ENCODE measurements at regions not wholly inside any gene's neighbourhood (a gene's known extent, or its start where the extent isn't known, plus 50 kb on each side); places are given as distances from the start of the nearest gene placed in this dataset.

- no peak overlapping the region for H3K4me3 ChIP-seq (ENCODE audit: low read length)
- no peaks in the 10 kb centered on the region for H3K9me3 ChIP-seq (ENCODE audit: insufficient read depth, low read depth, low read length)
- H3K27ac ChIP-seq (ENCODE audit: low read length): no peak overlapping the region
- no peaks in the 10 kb centered on the region for H3K36me3 ChIP-seq (ENCODE audit: insufficient read depth, low read depth, low read length)
- no peaks in the 10 kb centered on the region for H3K4me1 ChIP-seq (ENCODE audit: insufficient read depth, low read length)
- no peaks in the 10 kb centered on the region for H3K27me3 ChIP-seq (ENCODE audit: insufficient read depth, low read length)
- no peak overlapping the region for H3K9ac ChIP-seq (ENCODE audit: low read depth, low read length)
Observed at GRCh38 chr16:55214974-55215494, 109.0 kb upstream of the IRX6 start.

DNA sequence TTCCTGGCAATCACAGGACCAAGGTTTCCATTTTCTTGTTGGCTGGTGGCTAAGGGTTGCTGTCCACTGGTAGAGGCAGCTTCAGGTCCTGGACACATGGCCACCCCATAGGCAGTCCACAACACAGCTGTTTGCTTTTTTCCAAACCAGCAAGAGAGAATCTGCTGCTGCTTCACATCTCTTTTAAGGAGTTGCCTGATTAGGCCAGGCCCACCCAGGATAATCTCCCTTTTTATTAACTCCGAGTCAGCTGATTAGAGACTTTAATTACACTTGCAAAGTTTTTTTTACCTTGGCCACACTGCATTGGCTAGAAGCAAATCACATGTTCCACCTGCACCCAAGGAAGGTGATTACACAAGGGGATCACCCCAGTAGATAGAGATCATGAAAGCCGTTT, 106.6 kb upstream of the IRX6 start:
- Histone ChIP-seq H3K4me3 (ENCODE audit: low read length) (no peak overlapping the region), H3K9me3 (ENCODE audit: insufficient read depth, low read depth, low read length) (no peaks in the 10 kb centered on the region), H3K27ac (ENCODE audit: low read length) (no peak overlapping the region), H3K36me3 (ENCODE audit: insufficient read depth, low read depth, low read length) (no peaks in the 10 kb centered on the region), H3K4me1 (ENCODE audit: insufficient read depth, low read length) (no peaks in the 10 kb centered on the region), H3K9ac (ENCODE audit: low read depth, low read length) (no peak overlapping the region), H3K27me3 (ENCODE audit: insufficient read depth, low read length) (no peaks in the 10 kb centered on the region)

DNA sequence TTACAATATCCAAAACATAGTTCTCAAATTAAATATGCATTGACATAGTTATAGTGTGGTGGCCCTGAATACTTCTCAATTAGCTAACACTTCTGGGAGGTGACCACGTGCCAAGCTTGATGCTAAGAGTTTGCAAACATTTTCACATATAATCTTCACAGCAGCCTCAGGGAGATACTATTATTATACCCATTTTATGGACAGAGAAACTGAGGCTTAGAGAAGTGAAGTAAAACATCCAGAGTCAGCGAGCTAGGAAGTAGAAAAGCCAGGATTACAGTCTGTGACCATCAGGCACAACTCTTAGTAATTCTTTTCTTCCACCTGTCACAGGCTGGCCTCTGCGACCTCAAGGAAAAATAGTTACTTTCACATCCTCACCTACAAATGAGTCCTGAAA, 102.2 kb upstream of the IRX6 start:
- Histone ChIP-seq H3K27me3 (ENCODE audit: insufficient read depth, low read length) (no peaks in the 10 kb centered on the region), H3K9me3 (ENCODE audit: insufficient read depth, low read depth, low read length) (peaks cover 14% of the 10 kb centered on the region), H3K9ac (ENCODE audit: low read depth, low read length) (no peak overlapping the region), H3K27ac (ENCODE audit: low read length) (no peak overlapping the region), H3K4me1 (ENCODE audit: insufficient read depth, low read length) (no peaks in the 10 kb centered on the region), H3K4me3 (ENCODE audit: low read length) (no peak overlapping the region), H3K36me3 (ENCODE audit: insufficient read depth, low read depth, low read length) (no peaks in the 10 kb centered on the region)

DNA sequence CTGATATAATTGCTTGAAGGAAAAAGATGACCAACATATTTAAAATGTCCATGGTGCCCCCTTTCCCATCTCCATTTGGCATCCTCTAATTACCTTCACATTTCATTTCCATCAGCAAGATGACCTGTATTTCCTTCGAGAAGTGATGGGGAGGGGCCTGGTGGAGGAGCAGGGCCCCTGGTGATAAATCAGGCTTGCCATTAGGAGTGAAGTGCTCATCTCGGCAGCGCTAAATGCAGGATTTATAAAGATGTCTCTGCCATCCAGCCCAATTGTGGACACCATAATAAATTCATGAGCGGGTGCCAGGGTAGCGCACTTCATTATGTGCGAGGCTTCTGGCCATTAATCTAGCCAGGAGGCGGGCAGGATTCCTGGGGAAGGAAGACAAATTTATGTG, 101.5 kb upstream of the IRX6 start:
- Histone ChIP-seq H3K27me3 (ENCODE audit: insufficient read depth, low read length) (no peaks in the 10 kb centered on the region), H3K4me3 (ENCODE audit: low read length) (no peak overlapping the region), H3K9me3 (ENCODE audit: insufficient read depth, low read depth, low read length) (peaks cover 14% of the 10 kb centered on the region), H3K36me3 (ENCODE audit: insufficient read depth, low read depth, low read length) (no peaks in the 10 kb centered on the region), H3K4me1 (ENCODE audit: insufficient read depth, low read length) (no peaks in the 10 kb centered on the region), H3K27ac (ENCODE audit: low read length) (no peak overlapping the region), H3K9ac (ENCODE audit: low read depth, low read length) (no peak overlapping the region)

- Histone ChIP-seq H3K4me1 (ENCODE audit: insufficient read depth, low read length) (no peaks in the 10 kb centered on the region), H3K36me3 (ENCODE audit: insufficient read depth, low read depth, low read length) (no peaks in the 10 kb centered on the region), H3K9ac (ENCODE audit: low read depth, low read length) (no peak overlapping the region), H3K4me3 (ENCODE audit: low read length) (no peak overlapping the region), H3K27me3 (ENCODE audit: insufficient read depth, low read length) (no peaks in the 10 kb centered on the region), H3K27ac (ENCODE audit: low read length) (no peak overlapping the region), H3K9me3 (ENCODE audit: insufficient read depth, low read depth, low read length) (peaks cover 14% of the 10 kb centered on the region)
Observed at GRCh38 chr16:55225972-55226542, 97.9 kb upstream of the IRX6 start.

DNA sequence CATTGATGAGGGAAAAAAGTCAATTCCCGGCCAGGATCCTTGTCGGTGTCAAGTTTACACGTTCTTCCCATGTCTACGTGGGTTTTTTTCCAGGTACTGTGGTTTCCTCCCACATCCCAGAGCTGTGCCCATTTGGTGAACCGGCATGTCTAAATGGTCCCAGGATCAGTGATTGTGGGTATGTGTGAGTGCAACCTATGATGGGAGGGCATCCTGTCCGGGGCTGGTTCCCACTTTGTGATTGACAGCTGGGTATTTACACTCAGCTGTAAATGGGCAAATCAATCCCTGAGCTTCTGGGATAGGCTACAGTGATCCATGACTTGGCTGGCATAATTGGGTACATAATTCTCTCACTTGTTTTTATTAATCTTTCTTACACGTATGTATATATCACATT, 91.2 kb upstream of the IRX6 start:
- Histone ChIP-seq H3K4me3 (ENCODE audit: low read length) (no peak overlapping the region), H3K9me3 (ENCODE audit: insufficient read depth, low read depth, low read length) (no peaks in the 10 kb centered on the region), H3K9ac (ENCODE audit: low read depth, low read length) (no peak overlapping the region), H3K27ac (ENCODE audit: low read length) (no peak overlapping the region), H3K4me1 (ENCODE audit: insufficient read depth, low read length) (no peaks in the 10 kb centered on the region), H3K36me3 (ENCODE audit: insufficient read depth, low read depth, low read length) (no peaks in the 10 kb centered on the region), H3K27me3 (ENCODE audit: insufficient read depth, low read length) (no peaks in the 10 kb centered on the region)

DNA sequence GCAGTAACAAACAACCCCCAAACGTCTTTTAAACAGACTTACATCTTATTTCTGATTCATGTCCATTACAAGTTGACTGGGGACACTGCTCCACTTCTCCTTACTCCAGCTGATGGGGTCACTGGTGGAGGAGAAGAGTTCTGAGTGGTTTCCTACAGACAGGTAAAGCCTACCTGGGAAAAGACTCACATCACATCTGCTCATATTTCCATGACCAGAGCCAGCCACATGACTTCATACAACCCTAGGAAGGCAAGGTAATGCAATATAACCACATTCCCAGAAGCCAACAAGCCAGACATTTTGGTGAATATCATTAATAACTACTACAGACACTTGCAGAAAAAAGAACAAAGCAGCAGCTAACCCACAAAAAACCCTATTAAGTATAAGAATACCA, 90.5 kb upstream of the IRX6 start:
- no peak overlapping the region for H3K27ac ChIP-seq (ENCODE audit: low read length)
- H3K9ac ChIP-seq (ENCODE audit: low read depth, low read length): no peak overlapping the region
- H3K4me3 ChIP-seq (ENCODE audit: low read length): no peak overlapping the region
- no peaks in the 10 kb centered on the region for H3K4me1 ChIP-seq (ENCODE audit: insufficient read depth, low read length)
- no peaks in the 10 kb centered on the region for H3K27me3 ChIP-seq (ENCODE audit: insufficient read depth, low read length)
- no peaks in the 10 kb centered on the region for H3K36me3 ChIP-seq (ENCODE audit: insufficient read depth, low read depth, low read length)
- H3K9me3 ChIP-seq (ENCODE audit: insufficient read depth, low read depth, low read length): no peaks in the 10 kb centered on the region

- H3K9me3 ChIP-seq (ENCODE audit: insufficient read depth, low read depth, low read length): no peaks in the 10 kb centered on the region
- peaks cover 7% of the 10 kb centered on the region; the same call in 1 of the 2 replicates for H3K4me1 ChIP-seq (ENCODE audit: insufficient read depth, low read length)
- H3K4me3 ChIP-seq (ENCODE audit: low read length): no peak overlapping the region
- H3K27me3 ChIP-seq (ENCODE audit: insufficient read depth, low read length): no peaks in the 10 kb centered on the region; the same call in 1 of the 2 replicates
- H3K36me3 ChIP-seq (ENCODE audit: insufficient read depth, low read depth, low read length): no peaks in the 10 kb centered on the region
- H3K27ac ChIP-seq (ENCODE audit: low read length): no peak overlapping the region
- no peak overlapping the region for H3K9ac ChIP-seq (ENCODE audit: low read depth, low read length)
Observed at GRCh38 chr16:55236655-55237054, 87.3 kb upstream of the IRX6 start.

- Histone ChIP-seq H3K9ac (ENCODE audit: low read depth, low read length) (no peak overlapping the region), H3K27me3 (ENCODE audit: insufficient read depth, low read length) (no peaks in the 10 kb centered on the region; the same call in 1 of the 2 replicates), H3K4me3 (ENCODE audit: low read length) (no peak overlapping the region), H3K27ac (ENCODE audit: low read length) (no peak overlapping the region), H3K9me3 (ENCODE audit: insufficient read depth, low read depth, low read length) (no peaks in the 10 kb centered on the region), H3K36me3 (ENCODE audit: insufficient read depth, low read depth, low read length) (no peaks in the 10 kb centered on the region), H3K4me1 (ENCODE audit: insufficient read depth, low read length) (peaks cover 7% of the 10 kb centered on the region; the same call in 1 of the 2 replicates)
Observed at GRCh38 chr16:55239723-55240122, 84.3 kb upstream of the IRX6 start.

- H3K4me3 ChIP-seq (ENCODE audit: low read length): no peak overlapping the region
- H3K27me3 ChIP-seq (ENCODE audit: insufficient read depth, low read length): no peaks in the 10 kb centered on the region; the same call in 1 of the 2 replicates
- H3K4me1 ChIP-seq (ENCODE audit: insufficient read depth, low read length): peaks cover 7% of the 10 kb centered on the region; the same call in 1 of the 2 replicates
- no peaks in the 10 kb centered on the region for H3K36me3 ChIP-seq (ENCODE audit: insufficient read depth, low read depth, low read length)
- no peak overlapping the region for H3K9ac ChIP-seq (ENCODE audit: low read depth, low read length)
- no peaks in the 10 kb centered on the region for H3K9me3 ChIP-seq (ENCODE audit: insufficient read depth, low read depth, low read length)
- no peak overlapping the region for H3K27ac ChIP-seq (ENCODE audit: low read length)
Observed at GRCh38 chr16:55240888-55241287, 83.1 kb upstream of the IRX6 start.

GRCh38 chr16:55242667-55243066, 81.3 kb upstream of the IRX6 start:
- no peaks in the 10 kb centered on the region; the same call in 1 of the 2 replicates for H3K27me3 ChIP-seq (ENCODE audit: insufficient read depth, low read length)
- H3K9me3 ChIP-seq (ENCODE audit: insufficient read depth, low read depth, low read length): no peaks in the 10 kb centered on the region
- no peak overlapping the region for H3K27ac ChIP-seq (ENCODE audit: low read length)
- H3K9ac ChIP-seq (ENCODE audit: low read depth, low read length): no peak overlapping the region
- peaks cover 7% of the 10 kb centered on the region; the same call in 1 of the 2 replicates for H3K4me1 ChIP-seq (ENCODE audit: insufficient read depth, low read length)
- no peak overlapping the region for H3K4me3 ChIP-seq (ENCODE audit: low read length)
- no peaks in the 10 kb centered on the region for H3K36me3 ChIP-seq (ENCODE audit: insufficient read depth, low read depth, low read length)

DNA sequence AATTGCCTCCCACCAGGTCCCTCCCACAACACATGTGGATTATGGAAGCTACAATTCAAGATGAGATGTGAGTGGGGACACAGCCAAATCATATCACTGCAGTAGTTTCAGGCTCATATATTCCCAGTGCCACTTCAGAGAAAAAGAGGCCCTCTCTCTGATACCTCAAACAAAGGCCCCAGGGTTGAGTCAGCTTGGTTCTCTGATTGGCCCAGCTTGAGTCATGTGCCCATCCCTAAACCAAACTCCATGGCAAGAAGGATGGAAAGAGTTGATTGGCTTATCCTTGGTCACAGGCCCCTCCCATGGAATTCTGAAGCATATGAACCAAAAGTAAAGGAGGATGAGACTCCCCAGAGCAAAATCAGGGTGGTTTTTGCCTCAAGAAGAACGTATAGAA, 75.9 kb upstream of the IRX6 start:
- H3K36me3 ChIP-seq (ENCODE audit: insufficient read depth, low read depth, low read length): no peaks in the 10 kb centered on the region
- no peaks in the 10 kb centered on the region for H3K27me3 ChIP-seq (ENCODE audit: insufficient read depth, low read length)
- no peak overlapping the region for H3K4me3 ChIP-seq (ENCODE audit: low read length)
- no peak overlapping the region for H3K9ac ChIP-seq (ENCODE audit: low read depth, low read length)
- H3K4me1 ChIP-seq (ENCODE audit: insufficient read depth, low read length): peaks cover 3% of the 10 kb centered on the region; the same call in 1 of the 2 replicates
- no peaks in the 10 kb centered on the region for H3K9me3 ChIP-seq (ENCODE audit: insufficient read depth, low read depth, low read length)
- no peak overlapping the region for H3K27ac ChIP-seq (ENCODE audit: low read length)
